GM12878 (cell line): ENCODE measurements at regions not wholly inside any gene's neighbourhood (a gene's known extent, or its start where the extent isn't known, plus 50 kb on each side); places are given as distances from the start of the nearest gene placed in this dataset.

ENCODE experiments used
- ATAC-seq: fragments of 200-7000 bp; cut with Tn5 transposase; 3 replicates; pipeline ENCODE4 v1.9.1; 2020; ENCODE audit warnings: mild to moderate bottlenecking, moderate library complexity
- BruUV-seq: library from RNA; stranded (reverse); fragments of 400-500 nt; replicated peaks from 2 replicates; lab custom pipeline; 2021; lab: Mats Ljungman, UMichigan
- CTCF ChIA-PET: fragments of 300-600 bp; sonication (Branson Sonifier 250); formaldehyde crosslinking; extraction: SDS; loops from one replicate; lab custom pipeline; 2021; ENCODE audit warnings: inconsistent platforms; lab: Yijun Ruan, JAX
- POLR2A ChIA-PET: fragments of 350-600 bp; formaldehyde crosslinking; extraction: SDS; loops from one replicate; lab custom pipeline; 2021; ENCODE audit warnings: inconsistent platforms; lab: Charles Lee
- RAD21 ChIA-PET: fragments of 300-600 bp; sonication (Branson Sonifier 250); formaldehyde crosslinking; loops from one replicate; lab custom pipeline; 2023; ENCODE audit warnings: antibody characterized with exemption; ENCODE audit not compliant: unreplicated experiment; lab: Charles Lee
- SMC1A ChIA-PET: fragments of 300-600 bp; sonication (Branson Sonifier 250); formaldehyde crosslinking; loops from one replicate; lab custom pipeline; 2023; ENCODE audit not compliant: unreplicated experiment, uncharacterized antibody; lab: Charles Lee
- DNase-seq: peaks from one replicate; pipeline ENCODE4 v3.0.0-alpha.2; 2011; ENCODE audit warnings: low read depth, low spot score
- FAIRE-seq: peaks from 3 replicates; lab custom pipeline; 2011; peaks lifted over from hg19 to GRCh38; lab: Jason Lieb, UNC
- H2AFZ ChIP-seq: 2 replicates; pipeline ENCODE4 v1.6.0; 2011; ENCODE audit warnings: low read depth, low read length, control low read depth; ENCODE audit not compliant: control insufficient read depth
- H3K27ac ChIP-seq: 2 replicates; pipeline ENCODE4 v1.5.1; 2011; ENCODE audit warnings: control low read depth; ENCODE audit not compliant: control insufficient read depth, insufficient read depth
- H3K27me3 ChIP-seq, 2 experiments: replicated peaks in 1 of 2; 2 replicates each; pipeline versions ENCODE4 v1.6.0 to v1.6.1; 2011; ENCODE audit warnings: low read length in 1 of 2; ENCODE audit not compliant: control insufficient read depth in 2 of 2, insufficient read depth in 2 of 2
- H3K36me3 ChIP-seq, 2 experiments: 2 replicates each; pipeline ENCODE4 v1.5.1; 2011; ENCODE audit warnings: low read length in 1 of 2; ENCODE audit not compliant: control insufficient read depth in 2 of 2, insufficient read depth in 2 of 2
- H3K4me1 ChIP-seq: 2 replicates; pipeline ENCODE4 v1.6.1; 2011; ENCODE audit warnings: mild to moderate bottlenecking, low read length, moderate library complexity, mixed read lengths; ENCODE audit not compliant: control insufficient read depth, insufficient read depth
- H3K4me2 ChIP-seq: 2 replicates; pipeline ENCODE4 v1.6.0; 2011; ENCODE audit warnings: control low read depth; ENCODE audit not compliant: control insufficient read depth, insufficient read depth
- H3K4me3 ChIP-seq: fragments of 200-600 bp; sonication (generic); 2 replicates; pipeline ENCODE4 v1.5.1; 2016
- H3K79me2 ChIP-seq: 2 replicates; pipeline ENCODE4 v1.6.0; 2011; ENCODE audit warnings: low read length; ENCODE audit not compliant: control insufficient read depth, insufficient read depth
- H3K9ac ChIP-seq: 2 replicates; pipeline ENCODE4 v1.8.0; 2011; ENCODE audit warnings: low read length, control low read depth, mixed read lengths; ENCODE audit not compliant: control insufficient read depth, insufficient read depth
- H3K9me3 ChIP-seq: replicated peaks from 3 replicates; pipeline ENCODE4 v1.5.1; 2011; ENCODE audit warnings: mild to moderate bottlenecking, low read length; ENCODE audit not compliant: control insufficient read depth, insufficient read depth
- H4K20me1 ChIP-seq: 2 replicates; pipeline ENCODE4 v1.6.0; 2011; ENCODE audit not compliant: control insufficient read depth, insufficient read depth
- CBFB ChIP-seq: IDR thresholded peaks from 2 replicates; pipeline ENCODE4 v1.6.1; 2016; ENCODE audit warnings: antibody characterized with exemption, low read depth
- CBX3 ChIP-seq: fragments of 200-600 bp; sonication (generic); IDR thresholded peaks from 2 replicates; pipeline ENCODE4 v1.6.1; 2016; ENCODE audit warnings: low read depth, borderline replicate concordance
- CBX5 ChIP-seq: sonication (generic); IDR thresholded peaks from 2 replicates; pipeline ENCODE4 v1.6.1; 2016; ENCODE audit warnings: low read depth, moderate library complexity, mild to moderate bottlenecking, inconsistent platforms
- CEBPB ChIP-seq, 2 experiments: fragments of 150-350 bp in 1 of 2; IDR thresholded peaks; 2 replicates each; pipeline ENCODE4 v1.6.1; 2012 to 2014; ENCODE audit warnings: low read depth in 2 of 2, low read length in 2 of 2, borderline replicate concordance in 1 of 2, inconsistent platforms in 1 of 2
- CHD1 ChIP-seq: IDR thresholded peaks from 2 replicates; pipeline ENCODE4 v1.6.1; 2012; ENCODE audit warnings: low read depth, low read length, improper control_type of control experiment
- EED ChIP-seq: sonication (generic); IDR thresholded peaks from 2 replicates; pipeline ENCODE4 v1.6.1; 2016; ENCODE audit warnings: antibody characterized with exemption, low read depth
- FOXK2 ChIP-seq: fragments of 450-650 bp; IDR thresholded peaks from 2 replicates; pipeline ENCODE4 v1.6.1; 2017; ENCODE audit warnings: mild to moderate bottlenecking, moderate library complexity
- HCFC1 ChIP-seq: fragments of 150-350 bp; IDR thresholded peaks from 2 replicates; pipeline ENCODE4 v1.6.1; 2014; ENCODE audit warnings: low read length
- IRF5 ChIP-seq: fragments of 450-650 bp; IDR thresholded peaks from 2 replicates; pipeline ENCODE4 v1.6.1; 2017; ENCODE audit warnings: borderline replicate concordance
- KAT2A ChIP-seq: conservative IDR thresholded peaks from 2 replicates; pipeline ENCODE4 v1.6.1; 2011; ENCODE audit warnings: low read depth, low read length; ENCODE audit not compliant: control insufficient read depth
- KLF5 ChIP-seq: fragments of 450-650 bp; IDR thresholded peaks from 2 replicates; pipeline ENCODE4 v1.6.1; 2014; ENCODE audit warnings: mild to moderate bottlenecking; ENCODE audit not compliant: partially characterized antibody
- MYB ChIP-seq: fragments of 150-350 bp; IDR thresholded peaks from 2 replicates; pipeline ENCODE4 v1.6.1; 2014; ENCODE audit warnings: mild to moderate bottlenecking, low read depth, low read length, borderline replicate concordance
- NBN ChIP-seq: fragments of 450-650 bp; IDR thresholded peaks from 2 replicates; pipeline ENCODE4 v1.6.1; 2016
- NFYA ChIP-seq: IDR thresholded peaks from 2 replicates; pipeline ENCODE4 v1.6.1; 2011; ENCODE audit warnings: low read depth, mild to moderate bottlenecking, low read length, improper control_type of control experiment, borderline replicate concordance
- PAX8 ChIP-seq: fragments of 450-650 bp; IDR thresholded peaks from 2 replicates; pipeline ENCODE4 v1.6.1; 2017; ENCODE audit warnings: mild to moderate bottlenecking, moderate library complexity
- POU2F2 ChIP-seq: IDR thresholded peaks from 3 replicates; pipeline ENCODE4 v1.6.1; 2011; ENCODE audit warnings: low read depth, mild to moderate bottlenecking, low read length, borderline replicate concordance
- SIX5 ChIP-seq: IDR thresholded peaks from 2 replicates; pipeline ENCODE4 v1.6.1; 2011; ENCODE audit warnings: mild to moderate bottlenecking, low read depth, low read length, moderate library complexity; ENCODE audit not compliant: severe bottlenecking
- USF1 ChIP-seq: IDR thresholded peaks from 2 replicates; pipeline ENCODE4 v1.6.1; 2011; ENCODE audit warnings: borderline replicate concordance, low read depth, mild to moderate bottlenecking, moderate library complexity, mixed read lengths, low read length; ENCODE audit not compliant: insufficient read depth; ENCODE audit errors: extremely low read length
- ZBTB33 ChIP-seq: fragments of 450-650 bp; IDR thresholded peaks from 2 replicates; pipeline ENCODE4 v1.6.1; 2017; ENCODE audit warnings: mild to moderate bottlenecking
- ZSCAN29 ChIP-seq: fragments of 450-650 bp; IDR thresholded peaks from 2 replicates; pipeline ENCODE4 v1.6.1; 2017; ENCODE audit warnings: mild to moderate bottlenecking, moderate library complexity
- WGBS: methylation state at CpG from one replicate; pipeline ENCODE4 v1.1.6; 2016; ENCODE audit warnings: low lambda C conversion rate; ENCODE audit not compliant: insufficient replicate concordance, insufficient coverage; ENCODE audit errors: missing lambda C conversion rate; 5-methylcytosine and 5-hydroxymethylcytosine counted together
- in situ Hi-C: fragments of 300-500 bp; cut with MboI; formaldehyde crosslinking; loops from 9 replicates; pipeline ENCODE4 v1.14.3; 2018; ENCODE audit warnings: mixed read lengths
- intact Hi-C: fragments of 100-400 bp; cut with micrococcal nuclease; formaldehyde crosslinking; loops from one replicate; pipeline ENCODE4 v1.14.2; 2022; ENCODE audit not compliant: unreplicated experiment

GRCh38 chr2:238668426-238668825 is 179.5 kb upstream of the TWIST2 start (continued):
- no peak for TF ChIP-seq EED
- no peak for TF ChIP-seq IRF5
- TF ChIP-seq USF1 = no peak
- TF ChIP-seq CEBPB (IDR thresholded peaks at IDR 0.05; ENCODE audit: borderline replicate concordance in 1 of 2, low read depth in 2 of 2, low read length in 2 of 2) = no peak
- TF ChIP-seq PAX8 = no peak
- TF ChIP-seq KLF5 = no peak
- no peak for TF ChIP-seq POU2F2
- no peak for TF ChIP-seq CBX3
- TF ChIP-seq SIX5 = no peak

- H3K4me2 ChIP-seq = no peak overlapping the region
- no peak overlapping the region for H3K9ac ChIP-seq
- in situ Hi-C loops (no loop called here), intact Hi-C loops (no loop called here)
- WGBS = 5% methylated on average over 1 of the region's 1 CpG
- ChIA-PET POLR2A (no interaction called here), CTCF (no interaction called here), SMC1A (no interaction called here), RAD21 (no interaction called here)
- no peaks in the 10 kb centered on the region for H3K4me1 ChIP-seq
- no peak overlapping the region for H3K4me3 ChIP-seq
- H2AFZ ChIP-seq = no peak overlapping the region
- no TSS peak for BruUV-seq
- no peaks in the 10 kb centered on the region for H3K27me3 ChIP-seq
- no peaks in the 10 kb centered on the region for H3K9me3 ChIP-seq
- H4K20me1 ChIP-seq = no peaks in the 10 kb centered on the region
- H3K79me2 ChIP-seq = no peaks in the 10 kb centered on the region
- ATAC-seq = no peak
- no peaks in the 10 kb centered on the region for H3K36me3 ChIP-seq
- no peak overlapping the region for H3K27ac ChIP-seq
- no peak for FAIRE-seq
- DNase-seq = no peak
- TF ChIP-seq HCFC1 = no peak
- TF ChIP-seq KAT2A = no peak
- TF ChIP-seq ZBTB33 = no peak
- no peak for TF ChIP-seq FOXK2
- no peak for TF ChIP-seq CBX5
- TF ChIP-seq NBN = no peak
- no peak for TF ChIP-seq ZSCAN29
- no peak for TF ChIP-seq CHD1
- TF ChIP-seq CBFB = no peak
- no peak for TF ChIP-seq NFYA
- no peak for TF ChIP-seq MYB
Observed at GRCh38 chr2:238669046-238669445, 178.8 kb upstream of the TWIST2 start.
